Loucy (cell line): ENCODE measurements at regions not wholly inside any gene's neighbourhood (a gene's known extent, or its start where the extent isn't known, plus 50 kb on each side); places are given as distances from the start of the nearest gene placed in this dataset.
"Not testable (repeated sequence)": the region's sequence is repeated elsewhere in the genome, so short reads cannot be mapped to it uniquely, and the experiment has no call there.

ENCODE experiments used
- H2AFZ ChIP-seq: fragments of 200-600 bp; sonication (generic); 2 replicates; pipeline ENCODE4 v1.6.0; 2016; ENCODE audit warnings: antibody characterized with exemption, mild to moderate bottlenecking, low read length, moderate library complexity
- H3F3A ChIP-seq: fragments of 200-600 bp; 2 replicates; pipeline ENCODE4 v1.6.0; 2016; ENCODE audit warnings: antibody characterized with exemption, low read depth, mild to moderate bottlenecking
- H3K27me3 ChIP-seq: fragments of 200-600 bp; sonication (generic); 2 replicates; pipeline ENCODE4 v1.6.1; 2014; ENCODE audit warnings: low read length, mild to moderate bottlenecking; ENCODE audit not compliant: insufficient read depth, poor library complexity, severe bottlenecking
- H3K36me3 ChIP-seq: fragments of 200-600 bp; sonication (generic); 2 replicates; pipeline ENCODE4 v1.6.1; 2016; ENCODE audit warnings: low read length; ENCODE audit not compliant: insufficient read depth
- H3K4me1 ChIP-seq: fragments of 200-600 bp; sonication (generic); 2 replicates; pipeline ENCODE4 v1.5.1; 2014; ENCODE audit warnings: low read length, mild to moderate bottlenecking; ENCODE audit not compliant: insufficient read depth, poor library complexity, severe bottlenecking
- H3K4me2 ChIP-seq: fragments of 200-600 bp; sonication (generic); 2 replicates; pipeline ENCODE4 v1.6.0; 2014; ENCODE audit warnings: antibody characterized with exemption, low read length, low read depth, mild to moderate bottlenecking; ENCODE audit not compliant: poor library complexity, severe bottlenecking
- H3K4me3 ChIP-seq: fragments of 200-600 bp; sonication (generic); 2 replicates; pipeline ENCODE4 v1.5.1; 2014; ENCODE audit warnings: low read length, mild to moderate bottlenecking, mixed read lengths; ENCODE audit not compliant: poor library complexity, severe bottlenecking
- H3K79me2 ChIP-seq: fragments of 200-600 bp; sonication (generic); 2 replicates; pipeline ENCODE4 v1.6.1; 2014; ENCODE audit warnings: low read length; ENCODE audit not compliant: insufficient read depth
- H3K9ac ChIP-seq: fragments of 200-600 bp; sonication (generic); 2 replicates; pipeline ENCODE4 v1.6.0; 2014; ENCODE audit warnings: mild to moderate bottlenecking, low read depth, low read length, moderate library complexity; ENCODE audit not compliant: poor library complexity, severe bottlenecking
- H3K9me2 ChIP-seq: fragments of 200-600 bp; sonication (generic); replicated peaks from 2 replicates; pipeline ENCODE4 v1.6.1; 2016; ENCODE audit warnings: low read depth, low read length, mixed read lengths
- H3K9me3 ChIP-seq: fragments of 200-600 bp; sonication (generic); 2 replicates; pipeline ENCODE4 v1.6.1; 2014; ENCODE audit warnings: mild to moderate bottlenecking, antibody characterized with exemption, low read length, low read depth; ENCODE audit not compliant: insufficient read depth
- H4K20me1 ChIP-seq: fragments of 200-600 bp; sonication (generic); 2 replicates; pipeline ENCODE4 v1.6.0; 2014; ENCODE audit warnings: antibody characterized with exemption, low read length, mild to moderate bottlenecking; ENCODE audit not compliant: insufficient read depth, poor library complexity, severe bottlenecking
- EZH2phosphoT487 ChIP-seq: fragments of 200-600 bp; IDR thresholded peaks from 2 replicates; pipeline ENCODE4 v1.6.1; 2018; ENCODE audit warnings: antibody characterized with exemption, mild to moderate bottlenecking, moderate library complexity, borderline replicate concordance
- TF ChIP-seq, protein P1 (sequence below): fragments of 200-600 bp; sonication (generic); conservative IDR thresholded peaks from 2 replicates; pipeline ENCODE4 v1.5.1; 2014; ENCODE audit warnings: mild to moderate bottlenecking, antibody characterized with exemption, low read length

- Histone ChIP-seq H3K4me3 (no peak overlapping the region), H3K79me2 (no peaks in the 10 kb centered on the region), H3K9ac (no peak overlapping the region), H3K4me1 (no peaks in the 10 kb centered on the region), H2AFZ (no peak overlapping the region), H3K36me3 (no peaks in the 10 kb centered on the region), H4K20me1 (no peaks in the 10 kb centered on the region), H3K9me2 (no peaks in the 10 kb centered on the region), H3K9me3 (no peaks in the 10 kb centered on the region), H3F3A (no peaks in the 10 kb centered on the region), H3K4me2 (no peak overlapping the region), H3K27me3 (no peaks in the 10 kb centered on the region)
- TF ChIP-seq, protein P1, sequence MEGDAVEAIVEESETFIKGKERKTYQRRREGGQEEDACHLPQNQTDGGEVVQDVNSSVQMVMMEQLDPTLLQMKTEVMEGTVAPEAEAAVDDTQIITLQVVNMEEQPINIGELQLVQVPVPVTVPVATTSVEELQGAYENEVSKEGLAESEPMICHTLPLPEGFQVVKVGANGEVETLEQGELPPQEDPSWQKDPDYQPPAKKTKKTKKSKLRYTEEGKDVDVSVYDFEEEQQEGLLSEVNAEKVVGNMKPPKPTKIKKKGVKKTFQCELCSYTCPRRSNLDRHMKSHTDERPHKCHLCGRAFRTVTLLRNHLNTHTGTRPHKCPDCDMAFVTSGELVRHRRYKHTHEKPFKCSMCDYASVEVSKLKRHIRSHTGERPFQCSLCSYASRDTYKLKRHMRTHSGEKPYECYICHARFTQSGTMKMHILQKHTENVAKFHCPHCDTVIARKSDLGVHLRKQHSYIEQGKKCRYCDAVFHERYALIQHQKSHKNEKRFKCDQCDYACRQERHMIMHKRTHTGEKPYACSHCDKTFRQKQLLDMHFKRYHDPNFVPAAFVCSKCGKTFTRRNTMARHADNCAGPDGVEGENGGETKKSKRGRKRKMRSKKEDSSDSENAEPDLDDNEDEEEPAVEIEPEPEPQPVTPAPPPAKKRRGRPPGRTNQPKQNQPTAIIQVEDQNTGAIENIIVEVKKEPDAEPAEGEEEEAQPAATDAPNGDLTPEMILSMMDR: no peak
- TF ChIP-seq EZH2phosphoT487: no peak
These were observed 196.2 kb downstream of the SLC38A4 start for GRCh38 chr12:46629331-46630229.

GRCh38 chr12:46628176-46628575, 197.6 kb downstream of the SLC38A4 start:
- Histone ChIP-seq H3K9me3 (no peaks in the 10 kb centered on the region), H3K79me2 (no peaks in the 10 kb centered on the region), H3K9ac (no peak overlapping the region), H3K9me2 (no peaks in the 10 kb centered on the region), H4K20me1 (no peaks in the 10 kb centered on the region), H3K4me1 (no peaks in the 10 kb centered on the region), H3F3A (no peaks in the 10 kb centered on the region), H2AFZ (no peak overlapping the region), H3K27me3 (no peaks in the 10 kb centered on the region), H3K4me2 (no peak overlapping the region), H3K4me3 (no peak overlapping the region), H3K36me3 (no peaks in the 10 kb centered on the region)
- no peak for TF ChIP-seq EZH2phosphoT487
- TF ChIP-seq, protein P1: no peak

DNA sequence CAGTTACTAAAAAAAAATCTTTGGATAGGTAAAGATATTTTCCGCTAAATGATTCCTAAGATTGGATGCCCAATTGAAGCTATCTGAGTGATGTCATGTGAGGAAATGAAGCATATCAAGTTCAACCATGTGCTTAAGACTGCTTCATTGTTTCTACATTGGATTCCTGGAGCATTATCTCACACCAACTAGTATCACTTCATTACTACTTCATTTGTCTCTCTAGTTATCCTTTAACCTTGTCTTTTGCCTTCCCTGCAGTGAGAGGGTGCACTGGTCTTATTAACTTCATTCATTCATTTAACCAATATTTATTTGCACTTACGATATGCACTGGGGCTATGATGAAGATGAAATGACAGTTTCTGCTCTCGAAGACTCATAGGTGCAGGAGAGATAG, 198.1 kb downstream of the SLC38A4 start:
- Histone ChIP-seq H3K4me3 (no peak overlapping the region), H3K4me2 (no peak overlapping the region), H3K9me3 (no peaks in the 10 kb centered on the region), H4K20me1 (no peaks in the 10 kb centered on the region), H3K9me2 (no peaks in the 10 kb centered on the region), H3K9ac (no peak overlapping the region), H3K4me1 (no peaks in the 10 kb centered on the region), H3K36me3 (no peaks in the 10 kb centered on the region), H3K79me2 (no peaks in the 10 kb centered on the region), H3F3A (no peaks in the 10 kb centered on the region), H3K27me3 (no peaks in the 10 kb centered on the region), H2AFZ (no peak overlapping the region)
- no peak for TF ChIP-seq EZH2phosphoT487
- TF ChIP-seq, protein P1: no peak

DNA sequence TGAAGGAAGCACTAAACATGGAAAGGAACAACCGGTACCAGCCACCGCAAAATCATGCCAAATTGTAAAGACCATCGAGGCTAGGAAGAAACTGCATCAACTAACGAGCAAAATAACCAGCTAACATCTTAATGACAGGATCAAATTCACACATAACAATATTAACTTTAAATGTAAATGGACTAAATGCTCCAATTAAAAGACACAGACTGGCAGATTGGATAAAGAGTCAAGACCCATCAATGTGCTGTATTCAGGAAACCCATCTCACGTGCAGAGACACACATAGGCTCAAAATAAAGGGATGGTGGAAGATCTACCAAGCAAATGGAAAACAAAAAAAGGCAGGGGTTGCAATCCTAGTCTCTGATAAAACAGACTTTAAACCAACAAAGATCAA, 206.3 kb downstream of the SLC38A4 start:
- H3K9me2 ChIP-seq, H2AFZ ChIP-seq, H3K79me2 ChIP-seq, H4K20me1 ChIP-seq, H3K27me3 ChIP-seq, H3K4me2 ChIP-seq, H3K9me3 ChIP-seq, H3F3A ChIP-seq, H3K4me3 ChIP-seq, H3K36me3 ChIP-seq, H3K9ac ChIP-seq, H3K4me1 ChIP-seq: not testable (repeated sequence)

- H3K4me2 ChIP-seq, H3K4me1 ChIP-seq, H4K20me1 ChIP-seq, H3K79me2 ChIP-seq, H3F3A ChIP-seq, H3K27me3 ChIP-seq, H3K36me3 ChIP-seq, H3K4me3 ChIP-seq, H3K9me3 ChIP-seq, H2AFZ ChIP-seq, H3K9ac ChIP-seq, H3K9me2 ChIP-seq: not testable (repeated sequence)
These were observed 208.1 kb downstream of the SLC38A4 start for GRCh38 chr12:46617737-46618136.
